CD4-positive, alpha-beta T cell treated with Interleukin-17A for 1 hour (primary cell): ENCODE measurements at regions not wholly inside any gene's neighbourhood (a gene's known extent, or its start where the extent isn't known, plus 50 kb on each side); places are given as distances from the start of the nearest gene placed in this dataset.
A peak's percentile ranks its signal among the peaks of the same experiment; 100 is the strongest.

Experiments used
- DNase-seq: peaks from one replicate; pipeline ENCODE4 v3.0.0-alpha.2; 2020

DNA sequence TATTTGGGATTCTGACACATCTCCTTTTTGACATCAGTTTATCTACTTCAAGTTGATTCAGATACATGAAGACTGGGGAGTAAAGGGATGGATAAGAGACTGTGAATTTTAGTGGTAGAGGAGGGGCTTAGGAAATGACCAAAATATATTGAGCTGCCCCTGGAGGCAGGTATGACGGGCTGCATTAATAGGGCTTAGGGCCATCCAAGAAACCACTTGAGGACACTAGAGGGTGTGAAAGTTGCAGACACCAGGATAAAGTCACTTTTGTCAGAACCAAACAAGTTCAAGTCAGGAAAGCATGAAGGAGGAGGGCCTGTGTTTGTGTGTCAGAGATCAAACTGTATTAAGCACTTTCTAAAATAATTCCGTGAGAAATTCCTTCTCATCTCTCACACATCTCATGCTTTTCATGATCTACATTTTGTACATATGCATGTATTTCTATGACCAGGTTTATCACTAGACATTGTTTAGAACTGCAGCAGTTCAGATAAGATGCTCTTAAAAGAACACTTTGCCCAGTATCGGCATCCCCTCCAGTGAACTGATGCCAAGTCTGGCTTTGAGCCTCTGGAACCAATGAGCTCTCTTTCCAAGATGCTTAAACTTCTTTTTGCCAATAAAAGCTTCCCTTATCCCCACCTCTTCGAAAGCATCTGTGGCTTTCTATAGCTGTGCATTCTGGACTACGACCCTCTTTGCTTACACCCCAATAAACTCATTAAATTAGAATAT lies 136.9 kb downstream of the SLC38A1 start:
- DNase-seq = no peak

DNA sequence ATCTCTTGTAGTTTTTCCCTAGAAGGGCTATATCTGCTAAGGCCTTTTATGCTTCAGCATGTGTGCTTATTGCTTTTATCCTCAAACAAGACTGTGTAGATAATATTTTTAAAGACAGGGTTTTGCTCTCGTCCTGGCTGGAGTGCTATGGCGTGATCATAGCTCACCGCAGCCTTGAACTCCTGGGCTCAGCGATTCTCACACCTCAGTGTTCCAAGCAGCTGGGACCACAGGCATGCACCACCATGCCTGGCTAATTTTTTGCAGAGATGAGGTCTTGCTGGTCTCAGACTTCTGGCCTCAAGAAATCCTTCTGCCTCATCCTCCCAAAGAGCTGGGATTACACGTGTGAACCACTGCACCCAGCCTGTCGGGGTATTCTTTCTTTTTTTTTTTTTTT lies 137.3 kb upstream of the SCAF11 start:
- DNase-seq = no peak

DNA sequence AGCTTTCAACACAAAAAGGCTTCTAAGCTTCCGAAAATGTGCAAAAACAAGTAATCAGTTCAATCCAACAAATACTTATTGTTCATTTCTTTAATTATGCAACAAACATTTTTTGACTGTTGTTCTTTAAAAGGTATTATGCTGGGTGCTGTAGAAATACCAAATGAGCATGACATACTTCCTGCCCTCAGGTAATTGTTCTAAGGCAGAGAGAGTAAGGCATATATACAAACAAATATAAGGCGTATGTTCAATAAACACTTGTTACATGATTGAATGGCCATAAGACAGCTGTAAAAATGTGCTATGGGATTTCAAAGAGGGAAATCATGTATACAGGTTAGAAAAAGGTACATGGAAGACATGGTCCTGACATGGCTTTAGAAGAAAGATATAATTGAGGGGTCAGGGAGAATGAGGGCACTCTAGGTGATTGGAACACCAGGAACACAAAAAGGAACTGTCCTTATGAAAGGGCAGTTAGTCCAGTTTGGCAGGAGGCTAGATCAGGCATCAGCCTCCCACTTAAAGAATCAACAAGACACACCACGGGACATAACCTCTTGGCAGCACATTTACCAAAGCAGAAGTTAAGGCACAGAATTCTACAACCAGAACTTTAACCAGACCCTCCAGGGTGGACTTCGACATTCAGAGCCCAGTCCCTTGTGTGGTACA lies 135.8 kb upstream of the SCAF11 start:
- no peak for DNase-seq

DNA sequence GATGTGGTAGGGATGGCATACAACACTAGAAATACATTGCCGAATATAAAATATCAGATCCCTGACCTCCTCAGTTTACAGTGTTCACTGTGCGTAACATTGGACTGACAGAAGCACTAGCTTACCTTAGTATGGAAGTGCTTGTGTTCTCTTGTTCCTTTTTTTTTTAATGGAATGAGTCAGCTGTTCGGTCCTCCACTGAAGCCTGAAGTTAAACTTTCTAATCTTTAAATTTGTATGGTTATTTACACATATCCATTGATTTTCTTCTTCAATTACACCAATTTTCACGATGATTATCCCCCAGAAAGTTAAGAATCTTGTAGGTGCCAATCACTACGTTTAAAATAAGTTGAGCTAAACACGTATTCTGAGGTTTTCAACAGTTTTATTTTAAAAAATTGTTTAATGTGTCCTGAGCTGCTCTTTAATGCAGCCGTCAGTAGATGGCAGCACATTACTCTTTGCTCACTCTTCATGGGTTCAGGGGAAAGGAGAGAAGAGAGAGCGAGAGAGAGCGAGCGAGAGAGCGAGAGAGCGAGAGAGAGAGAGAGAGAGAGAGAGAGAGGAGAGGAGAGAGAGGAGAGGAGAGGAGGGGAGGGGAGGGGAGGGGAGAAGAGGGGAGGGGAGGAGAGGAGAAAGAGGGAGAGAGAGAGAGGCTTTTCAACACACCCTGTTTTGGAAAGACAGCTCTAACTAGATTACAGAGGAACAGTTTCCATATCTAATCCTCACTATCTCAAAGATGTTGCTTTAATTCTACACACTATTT lies 134.7 kb upstream of the SCAF11 start:
- DNase-seq = peak; percentile 78

DNA sequence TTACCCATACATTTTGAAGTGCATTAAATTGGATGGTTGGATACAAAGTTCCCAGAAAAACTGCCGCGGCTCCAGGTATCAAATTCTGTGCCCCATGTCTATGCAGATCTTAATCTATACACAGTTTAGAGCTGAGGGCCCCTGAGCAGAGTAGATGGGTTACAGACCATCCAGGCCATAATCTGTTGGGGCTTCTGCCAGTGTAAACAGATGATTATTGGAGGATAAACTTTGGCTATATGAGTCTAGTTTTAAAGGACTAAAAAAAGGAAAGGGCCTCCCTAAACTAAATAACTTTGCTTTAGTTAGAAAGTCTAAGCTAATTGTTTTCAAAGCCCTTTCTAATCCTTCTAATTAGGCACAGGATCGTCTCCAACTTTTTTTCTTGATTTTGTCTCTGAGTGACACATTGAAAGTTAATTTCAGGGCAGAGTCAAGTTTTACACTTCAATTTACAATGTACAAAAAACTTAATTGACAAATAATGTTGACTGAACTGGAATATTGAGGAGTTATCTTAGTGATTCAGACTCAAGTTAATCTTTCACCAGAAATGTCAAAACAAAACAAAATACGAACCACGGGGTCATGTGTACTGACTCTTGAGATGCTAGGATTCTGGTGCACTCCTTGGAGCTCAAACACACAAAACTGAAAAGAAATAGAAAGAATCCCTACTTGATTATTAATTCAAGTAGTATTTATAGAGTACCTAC lies 133.9 kb upstream of the SCAF11 start:
- no peak for DNase-seq

DNA sequence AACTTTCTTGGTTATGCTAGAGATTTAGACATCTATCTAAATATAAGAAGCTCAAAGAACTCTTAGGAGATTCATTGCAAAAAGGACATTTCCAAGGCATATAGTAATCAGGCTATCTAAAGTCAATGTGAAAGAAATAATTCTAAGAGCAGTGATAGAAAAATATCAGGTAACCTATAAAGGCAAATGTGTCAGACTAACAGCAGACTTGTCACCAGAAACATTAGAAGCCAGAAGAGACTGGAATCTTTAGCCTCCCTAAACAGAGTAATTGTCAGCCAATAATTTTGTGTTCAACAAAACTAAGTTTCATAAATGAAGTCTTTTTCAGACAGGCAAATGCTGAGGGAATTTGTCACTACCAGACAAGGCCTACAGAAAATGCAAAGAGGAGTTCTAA lies 122.0 kb upstream of the SCAF11 start:
- DNase-seq = no peak

DNA sequence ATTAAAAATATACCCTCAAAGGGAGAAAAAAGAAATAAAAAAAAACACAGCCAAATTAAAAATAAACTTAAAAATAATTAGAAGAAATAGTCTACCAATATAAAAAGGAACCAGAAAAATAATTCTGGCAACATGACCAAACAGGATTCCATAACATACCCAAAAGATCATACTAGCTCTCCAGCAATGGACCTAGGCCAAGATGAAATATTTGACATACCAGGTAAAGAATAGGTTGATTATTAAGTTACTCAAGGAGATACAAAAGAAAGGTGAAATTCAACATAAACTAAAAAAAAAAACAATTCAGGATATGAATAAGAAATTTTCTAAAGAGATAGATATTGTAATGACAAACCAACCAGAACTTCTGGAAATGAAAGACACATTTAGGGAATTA lies 121.3 kb upstream of the SCAF11 start:
- no peak for DNase-seq

DNA sequence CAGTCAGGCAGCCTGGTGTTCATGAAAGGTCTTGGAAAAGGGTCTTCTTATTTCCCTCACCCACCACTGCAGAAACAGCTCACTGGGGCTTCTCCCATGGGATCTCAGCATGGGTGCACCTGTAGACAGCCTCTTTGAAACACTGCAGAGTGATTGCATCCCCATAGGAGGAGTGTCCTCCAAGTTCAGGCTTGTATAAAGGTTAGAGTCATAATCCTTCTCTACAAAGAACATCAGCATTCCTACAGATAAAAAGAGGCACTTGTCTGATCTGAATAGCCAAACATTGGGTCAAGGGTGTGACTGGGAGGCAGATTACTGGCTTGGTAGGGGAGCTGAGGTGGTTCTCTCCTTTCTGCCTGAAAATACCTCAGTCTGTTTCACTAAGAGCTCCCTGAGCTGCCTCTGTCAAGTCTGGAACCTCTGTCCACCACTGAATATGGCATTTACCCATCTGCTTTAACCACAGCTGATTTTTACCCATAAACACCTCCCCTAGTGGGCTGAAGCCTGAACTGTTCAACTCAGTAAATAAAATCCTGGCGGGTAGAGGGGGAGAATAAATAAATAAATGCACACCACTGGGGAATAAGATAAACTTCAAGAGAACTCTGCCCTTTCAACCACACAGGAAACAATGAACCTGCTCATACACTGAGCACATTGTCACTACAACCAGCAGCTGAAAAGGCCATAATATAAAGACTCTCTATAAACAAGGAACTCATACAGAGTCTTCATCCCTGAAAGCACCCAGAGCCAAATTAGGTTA lies 120.7 kb upstream of the SCAF11 start:
- no peak for DNase-seq

DNA sequence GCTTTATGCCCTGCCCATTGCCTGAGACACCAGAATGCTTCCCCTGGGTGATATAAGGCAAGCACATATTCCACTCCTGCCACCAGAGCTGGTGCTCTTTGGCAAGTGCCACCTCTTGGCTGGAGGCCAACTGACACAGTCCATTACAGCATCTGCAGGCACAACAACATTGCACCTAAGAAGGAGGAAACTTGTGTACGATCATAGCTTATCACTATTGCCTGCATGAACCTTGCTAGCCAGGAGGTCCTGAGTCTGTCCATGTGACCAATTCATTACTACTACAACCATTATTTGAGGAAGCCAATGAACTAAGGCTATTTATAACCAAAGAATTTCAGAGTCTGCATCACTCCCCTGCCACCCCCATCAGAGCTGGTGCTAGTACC lies 119.8 kb upstream of the SCAF11 start:
- no peak for DNase-seq

DNA sequence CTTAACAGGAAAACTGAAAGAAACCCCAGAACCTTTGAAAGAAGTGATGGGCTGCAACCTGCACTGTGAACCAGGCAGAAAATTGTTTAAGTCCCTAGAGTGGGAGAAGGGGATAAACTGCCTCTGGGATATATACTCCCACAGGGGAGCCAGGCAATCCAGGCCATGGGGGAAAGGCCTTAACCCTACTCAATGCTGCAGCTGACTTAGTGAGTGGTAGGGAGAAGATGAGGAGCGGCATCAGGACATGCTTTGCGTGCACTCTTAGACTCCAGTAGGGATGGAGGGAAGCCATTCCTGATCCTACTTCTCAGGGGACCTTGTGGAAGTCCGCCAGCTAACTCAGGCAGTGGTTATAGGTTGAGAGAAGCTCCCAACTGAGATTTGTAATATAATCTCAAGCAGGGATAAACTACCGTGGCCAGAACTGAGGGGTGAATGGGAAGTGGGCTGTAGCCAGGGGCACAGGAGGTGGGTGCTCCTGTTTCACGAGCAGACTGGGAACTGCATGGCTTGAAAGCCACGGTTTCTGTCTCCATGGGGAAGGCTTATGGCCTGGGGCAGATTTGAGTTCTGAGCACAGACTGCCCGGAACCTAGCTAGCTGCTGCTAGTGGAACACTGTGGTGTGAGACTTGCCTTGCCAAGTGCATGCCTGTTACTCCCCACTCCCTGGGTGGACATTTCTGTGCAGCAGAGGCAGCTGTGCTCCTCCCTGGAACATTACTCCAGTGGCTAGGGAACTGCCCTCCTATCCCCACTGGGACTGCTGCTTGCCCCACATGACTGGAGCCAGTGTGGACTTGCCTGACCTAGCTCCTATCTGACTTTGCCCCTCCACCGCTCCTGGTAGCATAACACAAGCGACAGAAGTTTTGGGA lies 119.2 kb upstream of the SCAF11 start:
- DNase-seq = no peak

DNA sequence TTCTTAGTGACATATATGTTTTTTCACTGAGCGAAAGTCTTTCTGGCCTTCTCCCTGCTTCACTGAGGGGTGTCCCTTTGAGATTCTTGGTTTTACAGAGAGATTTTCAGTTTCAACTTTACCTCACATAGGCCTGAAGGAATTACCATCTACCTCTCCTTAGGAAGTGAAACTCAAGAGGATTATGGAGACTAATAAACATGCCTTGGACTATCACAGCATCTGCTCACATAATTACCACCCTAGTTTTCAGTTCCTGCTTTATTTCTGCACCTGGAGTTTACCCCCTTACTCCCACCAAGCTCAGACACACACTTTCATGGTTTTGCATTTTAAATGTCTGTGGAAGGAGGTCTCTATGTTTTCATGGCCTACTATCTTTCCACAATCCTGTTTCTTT lies 118.3 kb upstream of the SCAF11 start:
- DNase-seq = no peak

DNA sequence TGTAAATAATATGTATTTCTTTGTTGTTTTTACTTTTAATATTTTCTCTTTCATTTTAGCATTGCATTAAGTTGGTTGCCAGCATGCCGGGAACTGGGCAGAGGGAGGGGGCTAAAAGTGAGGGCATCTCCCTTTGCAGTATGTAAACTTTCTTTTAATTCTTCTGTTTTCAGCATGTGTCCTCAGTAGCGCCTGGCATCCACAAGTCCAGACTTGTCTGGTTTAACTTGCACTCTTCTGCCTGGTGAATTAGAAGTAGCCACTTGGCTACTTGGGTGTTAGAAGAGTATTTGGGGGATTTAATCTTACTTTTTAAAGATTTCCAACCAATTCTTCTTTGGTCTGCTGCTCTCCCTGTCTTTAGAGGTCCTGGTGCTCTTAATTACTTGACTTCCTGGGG lies 117.2 kb upstream of the SCAF11 start:
- DNase-seq = no peak

DNA sequence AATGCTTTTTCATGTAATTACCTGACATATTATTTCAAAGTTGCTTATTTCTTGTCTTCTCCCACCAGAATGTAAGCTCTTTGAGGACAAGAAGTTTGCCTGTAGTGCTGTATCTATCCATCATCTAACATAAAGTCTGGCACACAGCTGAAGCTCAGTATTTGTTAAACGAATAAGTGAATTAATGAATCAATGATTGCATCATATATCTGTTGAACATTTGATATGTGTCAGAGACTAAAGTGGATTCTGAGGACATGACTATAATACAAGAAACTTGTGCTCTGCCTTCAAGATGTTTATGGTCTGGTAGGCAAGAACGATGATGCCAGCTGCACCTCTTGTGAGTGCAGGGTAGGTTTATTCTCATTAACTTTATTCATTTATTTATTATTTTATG lies 115.4 kb upstream of the SCAF11 start:
- DNase-seq = no peak

DNA sequence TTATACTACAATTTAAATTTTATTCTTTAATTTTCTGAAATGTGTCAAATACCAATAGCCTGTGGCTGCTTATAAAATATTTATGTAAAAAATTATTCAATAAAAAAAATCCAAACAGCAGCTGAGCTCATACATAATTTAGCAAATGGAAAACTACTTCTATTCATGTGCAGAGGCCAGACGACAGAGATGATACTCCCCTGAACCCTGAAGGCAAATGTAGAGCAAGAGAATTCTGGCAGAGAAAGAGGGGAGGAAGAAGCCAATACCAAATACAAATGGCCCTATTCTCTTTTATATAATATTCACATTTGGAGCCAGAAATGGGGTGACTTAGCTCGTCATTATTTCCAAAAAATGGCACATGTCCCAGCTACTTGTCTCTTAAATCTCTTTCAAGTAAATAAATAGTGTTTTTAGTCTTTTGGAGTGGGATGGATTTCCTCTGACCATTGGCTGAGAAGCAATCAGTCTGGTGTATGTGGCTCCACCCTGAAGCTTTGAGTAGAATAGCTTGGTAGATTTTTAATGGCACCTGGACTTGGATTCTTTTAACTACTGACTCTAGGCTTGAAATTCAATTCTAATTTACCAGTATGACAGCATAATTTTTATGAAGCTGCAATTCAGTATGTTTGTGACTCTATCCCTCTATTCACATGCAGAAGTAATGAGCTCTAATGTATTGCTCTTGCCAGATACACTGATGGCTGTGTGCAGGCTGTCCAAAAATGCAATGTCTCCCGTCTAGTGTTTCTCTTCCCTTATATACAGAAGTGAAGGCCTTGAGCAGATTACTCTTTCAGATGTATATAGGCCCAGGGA lies 113.4 kb upstream of the SCAF11 start:
- DNase-seq = no peak

DNA sequence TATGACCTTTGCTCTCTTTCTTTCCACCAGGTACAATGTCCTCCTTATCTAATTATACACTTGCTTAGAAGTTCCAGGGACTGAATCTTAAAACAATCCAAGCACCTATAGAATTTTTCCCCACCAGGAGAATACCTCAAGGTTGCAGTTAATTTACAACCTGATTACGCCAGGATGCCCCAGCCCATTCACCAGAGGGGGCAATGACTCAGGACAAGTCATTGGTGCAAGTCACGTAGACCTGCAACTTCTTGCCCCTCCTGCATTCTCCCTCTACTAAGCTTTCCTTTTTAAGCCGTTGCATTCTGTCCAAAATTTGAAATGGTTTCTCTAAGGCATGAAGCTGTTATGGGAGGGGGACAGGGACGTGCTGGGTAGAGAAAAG lies 111.1 kb upstream of the SCAF11 start:
- no peak for DNase-seq

DNA sequence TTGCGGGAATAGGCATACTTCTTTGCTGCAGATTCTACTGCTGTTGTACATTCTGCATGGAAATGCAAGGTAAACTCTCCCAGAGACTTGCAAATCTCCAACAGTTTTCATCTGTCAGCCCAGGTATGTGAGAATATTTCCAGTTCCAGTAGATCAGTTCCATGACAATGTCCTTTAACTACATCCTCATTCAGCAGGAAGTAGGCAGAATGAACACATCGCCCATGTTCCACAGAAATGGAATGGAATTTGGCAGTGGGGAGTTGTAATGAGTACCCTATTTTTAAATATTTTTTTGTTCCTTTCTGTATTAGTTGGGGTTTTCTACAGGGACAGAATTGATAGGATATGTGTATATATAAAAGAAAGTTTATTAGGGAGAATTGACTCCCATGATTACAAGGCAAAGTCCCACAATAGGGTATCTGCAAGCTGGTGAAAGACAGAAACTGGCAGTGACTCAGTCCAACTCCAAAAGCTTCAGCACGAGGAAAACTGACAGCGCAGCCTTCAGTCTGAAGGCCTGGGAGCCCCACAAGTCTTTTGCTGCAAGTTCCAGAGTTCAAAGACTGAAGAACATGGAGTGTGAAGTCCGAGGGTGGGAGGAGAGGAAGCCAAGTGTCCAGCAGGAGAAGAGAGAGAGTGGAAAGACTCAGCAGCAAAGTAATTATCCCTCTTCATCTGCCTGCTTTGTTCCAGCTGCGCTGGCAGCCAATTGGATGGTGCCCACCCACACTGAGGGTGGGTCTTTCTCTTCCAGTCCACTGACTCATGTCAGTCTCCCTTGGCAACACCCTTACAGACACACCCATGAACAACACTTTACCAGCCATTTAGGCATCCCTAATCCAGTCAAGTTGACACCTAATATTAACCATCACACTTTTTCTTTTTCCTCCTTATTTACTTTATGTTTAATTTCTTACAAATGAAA lies 110.4 kb upstream of the SCAF11 start:
- DNase-seq = no peak

DNA sequence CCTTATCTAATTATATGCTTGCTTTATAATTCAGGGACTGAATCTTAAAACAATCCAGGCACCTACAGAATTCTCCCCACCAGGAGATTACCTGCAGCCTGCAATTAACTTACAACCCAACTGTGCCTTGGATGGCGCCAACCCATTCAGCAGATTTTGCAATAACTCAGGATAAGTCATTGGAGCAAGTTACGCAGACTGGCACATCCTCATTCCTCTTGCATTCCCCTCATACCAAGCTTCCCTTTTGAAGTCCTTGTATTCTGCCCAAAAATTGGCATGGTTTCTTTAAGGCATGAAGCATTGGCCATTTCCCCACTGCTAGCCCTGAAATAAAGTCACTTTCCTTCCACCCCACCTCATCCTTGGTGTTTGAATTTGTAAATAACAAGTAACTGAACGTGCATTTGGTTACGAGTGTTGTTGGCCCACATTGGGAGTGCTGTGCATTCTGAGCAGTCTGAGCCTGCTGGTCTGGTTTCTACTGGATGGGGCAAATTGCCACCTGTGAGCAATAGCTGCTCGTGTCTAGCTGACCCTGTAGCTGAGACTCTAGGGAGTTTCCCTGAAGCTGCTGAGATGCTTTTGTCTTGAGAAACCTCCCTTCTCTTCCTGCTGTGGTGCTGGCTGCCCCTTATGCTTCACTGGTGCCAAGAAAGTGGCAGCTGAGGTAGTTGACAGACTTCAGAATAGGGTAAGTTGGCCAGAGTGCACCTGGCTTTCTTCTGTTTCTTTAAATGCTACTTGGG lies 99.2 kb upstream of the SCAF11 start:
- DNase-seq = no peak

DNA sequence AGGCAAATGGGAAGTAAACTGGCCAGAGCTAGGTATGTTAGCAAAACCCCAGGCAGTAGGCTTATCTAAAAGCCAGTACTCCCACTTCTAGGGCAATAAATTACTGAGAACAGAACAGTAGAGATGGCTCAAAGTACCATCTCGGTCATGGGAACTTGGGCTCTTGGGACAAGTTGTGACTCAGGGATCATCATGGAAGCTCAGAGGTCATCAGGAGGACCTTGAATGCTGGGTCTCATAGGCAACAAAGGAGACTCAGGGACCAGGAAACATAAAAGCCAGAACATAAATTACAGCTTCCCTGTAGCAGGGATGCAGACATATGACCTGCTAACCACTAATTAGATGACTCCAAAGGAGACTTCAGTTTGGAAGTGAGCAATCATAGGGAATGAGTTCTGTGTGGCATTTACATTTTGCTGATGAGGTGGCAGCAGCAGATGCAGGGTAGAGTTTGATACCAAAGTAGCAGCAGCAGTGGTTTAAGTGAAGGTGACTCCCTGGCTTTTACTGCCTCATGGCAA lies 97.6 kb upstream of the SCAF11 start:
- DNase-seq = no peak
